NCI-H524 treated with DMSO at 0.1 percent for 48 hours (cell line): ENCODE measurements at regions not wholly inside any gene's neighbourhood (a gene's known extent, or its start where the extent isn't known, plus 50 kb on each side); places are given as distances from the start of the nearest gene placed in this dataset.
A peak's percentile ranks its signal among the peaks of the same experiment; 100 is the strongest.
"Not testable (repeated sequence)": the region's sequence is repeated elsewhere in the genome, so short reads cannot be mapped to it uniquely, and the experiment has no call there.

Source experiments
- DNase-seq: peaks from one replicate; lab custom pipeline; 2025; lab: John Stamatoyannopoulos, UW

GRCh38 chr5:163696579-163696887 is 191.1 kb downstream of the MAT2B start:
- no peak for DNase-seq

GRCh38 chr5:163706053-163706771 is 200.8 kb downstream of the MAT2B start:
- DNase-seq = peak; percentile 45

GRCh38 chr5:163712011-163712410 is 206.6 kb downstream of the MAT2B start:
- no peak for DNase-seq

- no peak for DNase-seq
Measured at GRCh38 chr5:163718272-163718671, 212.9 kb downstream of the MAT2B start.

GRCh38 chr5:163724305-163724704 is 218.9 kb downstream of the MAT2B start:
- no peak for DNase-seq

- DNase-seq = no peak
Measured at GRCh38 chr5:163727028-163727427, 221.6 kb downstream of the MAT2B start.

GRCh38 chr5:163730206-163730756 is 224.9 kb downstream of the MAT2B start:
- DNase-seq = no peak

- DNase-seq = no peak
Measured at GRCh38 chr5:163731256-163731655, 225.8 kb downstream of the MAT2B start.

- no peak for DNase-seq
Measured at GRCh38 chr5:163735069-163735468, 229.7 kb downstream of the MAT2B start.

GRCh38 chr5:163747586-163747985 is 242.2 kb downstream of the MAT2B start:
- DNase-seq = no peak

- DNase-seq = no peak
Measured at GRCh38 chr5:163748934-163749333, 243.5 kb downstream of the MAT2B start.

GRCh38 chr5:163750415-163750814 is 245.0 kb downstream of the MAT2B start:
- DNase-seq = not testable (repeated sequence)

GRCh38 chr5:163755505-163755904 is 250.1 kb downstream of the MAT2B start:
- DNase-seq = no peak

- DNase-seq = no peak
Measured at GRCh38 chr5:163756170-163756569, 250.8 kb downstream of the MAT2B start.

GRCh38 chr5:163757344-163757743 is 251.9 kb downstream of the MAT2B start:
- DNase-seq = no peak

- no peak for DNase-seq
Measured at GRCh38 chr5:163758283-163758711, 252.9 kb downstream of the MAT2B start.

GRCh38 chr5:163759000-163759704 is 253.7 kb downstream of the MAT2B start:
- DNase-seq = no peak

- DNase-seq = no peak
Measured at GRCh38 chr5:163760498-163760897, 255.1 kb downstream of the MAT2B start.

- no peak for DNase-seq
Measured at GRCh38 chr5:163766936-163767670, 261.7 kb downstream of the MAT2B start.

- no peak for DNase-seq
Measured at GRCh38 chr5:163770625-163771024, 265.2 kb downstream of the MAT2B start.

GRCh38 chr5:163772241-163772640 is 266.8 kb downstream of the MAT2B start:
- DNase-seq = no peak

GRCh38 chr5:163772644-163773043 is 267.2 kb downstream of the MAT2B start:
- DNase-seq = no peak

GRCh38 chr5:163773226-163773625 is 267.8 kb downstream of the MAT2B start:
- DNase-seq = no peak
